ENCODE measurements at regions not wholly inside any gene's neighbourhood (a gene's known extent, or its start where the extent isn't known, plus 50 kb on each side); places are given as distances from the start of the nearest gene placed in this dataset.

GRCh38 chr16:49148410-49148809 lies 133.2 kb downstream of the CBLN1 start:
- WGBS, result 77% methylated on average over 4 of the region's 4 CpGs
- TF ChIP-seq POLR2A (IDR thresholded peaks at IDR 0.05; ENCODE audit: low read depth), result no peak
- no peak for TF ChIP-seq EP300 (IDR thresholded peaks at IDR 0.05)
- no peak for TF ChIP-seq CTCF (IDR thresholded peaks at IDR 0.05)
- TF ChIP-seq POLR2AphosphoS5 (IDR thresholded peaks at IDR 0.05), result no peak

GRCh38 chr16:49140618-49141017 lies 141.0 kb downstream of the CBLN1 start:
- H3K4me3 ChIP-seq, result no peak overlapping the region
- no peak overlapping the region for H3K27ac ChIP-seq (replicated peaks in 1 of 4)
- peaks cover 0 to 14% (median 5%) of the 10 kb centered on the region in 4 donors for H3K9me3 ChIP-seq
- no peak for DNase-seq (ENCODE audit: extremely low spot score)
- intact Hi-C loops (cut with DNase I), result no loop called here
- no peaks in the 10 kb centered on the region for H3K36me3 ChIP-seq
- TF ChIP-seq POLR2A (IDR thresholded peaks at IDR 0.05; ENCODE audit: low read depth), result no peak
- TF ChIP-seq EP300 (IDR thresholded peaks at IDR 0.05), result no peak
- WGBS, result 67% methylated on average over 5 of the region's 5 CpGs
- H3K4me1 ChIP-seq, result no peaks in the 10 kb centered on the region
- H3K27me3 ChIP-seq, result no peaks in the 10 kb centered on the region

More at GRCh38 chr16:49148410-49148809, 133.2 kb downstream of the CBLN1 start:
- no peaks in the 10 kb centered on the region for H3K9me3 ChIP-seq
- no peaks in the 10 kb centered on the region for H3K4me1 ChIP-seq
- H3K27ac ChIP-seq (replicated peaks in 1 of 4), result no peak overlapping the region
- H3K27me3 ChIP-seq, result no peaks in the 10 kb centered on the region
- intact Hi-C loops (cut with DNase I), result no loop called here
- H3K4me3 ChIP-seq, result no peak overlapping the region
- H3K36me3 ChIP-seq, result no peaks in the 10 kb centered on the region
- peak; percentile 82 for DNase-seq (ENCODE audit: extremely low spot score)

- intact Hi-C loops (cut with DNase I), result no loop called here
- no peaks in the 10 kb centered on the region for H3K27me3 ChIP-seq
- no peaks in the 10 kb centered on the region for H3K36me3 ChIP-seq
- H3K27ac ChIP-seq (replicated peaks in 1 of 4), result no peak overlapping the region
- no peak overlapping the region for H3K4me3 ChIP-seq
- H3K9me3 ChIP-seq, result no peaks in the 10 kb centered on the region
- H3K4me1 ChIP-seq, result peaks cover 0 to 4% (median 0%) of the 10 kb centered on the region in 4 donors
- TF ChIP-seq POLR2AphosphoS5 (IDR thresholded peaks at IDR 0.05) (no peak), EP300 (IDR thresholded peaks at IDR 0.05) (no peak), POLR2A (IDR thresholded peaks at IDR 0.05; ENCODE audit: low read depth) (no peak), CTCF (IDR thresholded peaks at IDR 0.05) (no peak)
- DNase-seq (ENCODE audit: extremely low spot score), result peak; percentile 78
- WGBS, result 85% methylated on average over 2 of the region's 2 CpGs
Measured at GRCh38 chr16:49130397-49130796, 151.2 kb downstream of the CBLN1 start.

DNA sequence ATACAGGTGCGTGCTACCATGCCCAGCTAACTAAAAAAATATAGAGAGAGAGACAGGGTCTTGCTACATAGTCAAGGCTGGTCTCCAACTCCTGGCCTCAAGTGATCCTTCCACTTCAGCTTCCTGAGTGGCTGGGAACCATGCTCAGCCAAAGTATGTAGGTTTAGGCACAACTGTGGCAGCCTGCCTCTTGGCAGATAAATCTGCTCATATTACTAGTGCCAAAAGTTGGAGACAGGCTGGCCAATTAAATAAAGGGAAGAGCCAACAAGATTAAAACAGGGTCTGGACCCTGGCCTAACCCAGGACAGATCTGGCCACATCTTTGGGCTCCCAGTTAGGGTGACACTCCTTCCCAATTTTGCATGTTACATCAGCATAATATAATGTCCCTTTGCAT lies 151.7 kb downstream of the CBLN1 start:
- Histone ChIP-seq H3K4me1 (peaks cover 0 to 4% (median 0%) of the 10 kb centered on the region in 4 donors), H3K27me3 (no peaks in the 10 kb centered on the region), H3K4me3 (no peak overlapping the region), H3K9me3 (no peaks in the 10 kb centered on the region), H3K27ac (replicated peaks in 1 of 4) (no peak overlapping the region), H3K36me3 (no peaks in the 10 kb centered on the region)
- TF ChIP-seq POLR2A (IDR thresholded peaks at IDR 0.05; ENCODE audit: low read depth), result no peak
- no peak for TF ChIP-seq CTCF (IDR thresholded peaks at IDR 0.05)
- 77% methylated on average over 1 of the region's 1 CpG for WGBS
- peak; percentile 79 for DNase-seq (ENCODE audit: extremely low spot score)
- intact Hi-C loops (cut with DNase I), result no loop called here

- WGBS, result 68% methylated on average over 2 of the region's 2 CpGs
- no peak overlapping the region for H3K4me3 ChIP-seq
Measured at GRCh38 chr16:49128740-49129139, 152.9 kb downstream of the CBLN1 start.

More at GRCh38 chr16:49128740-49129139, 152.9 kb downstream of the CBLN1 start:
- Histone ChIP-seq H3K9me3 (no peaks in the 10 kb centered on the region), H3K36me3 (no peaks in the 10 kb centered on the region), H3K27me3 (no peaks in the 10 kb centered on the region), H3K4me1 (peaks cover 0 to 4% (median 0%) of the 10 kb centered on the region in 4 donors), H3K27ac (replicated peaks in 1 of 4) (no peak overlapping the region)
- peak; percentile 84 for DNase-seq (ENCODE audit: extremely low spot score)
- intact Hi-C loops (cut with DNase I), result no loop called here
- no peak for TF ChIP-seq CTCF (IDR thresholded peaks at IDR 0.05)
- no peak for TF ChIP-seq EP300 (IDR thresholded peaks at IDR 0.05)
- TF ChIP-seq POLR2AphosphoS5 (IDR thresholded peaks at IDR 0.05), result no peak
